PC-9 (cell line): ENCODE measurements at regions not wholly inside any gene's neighbourhood (a gene's known extent, or its start where the extent isn't known, plus 50 kb on each side); places are given as distances from the start of the nearest gene placed in this dataset.

Source experiments
- BruUV-seq: library from RNA; stranded (reverse); fragments of 400-500 nt; replicated peaks from 2 replicates; lab custom pipeline; 2021; lab: Mats Ljungman, UMichigan
- CTCF ChIA-PET: fragments of 300-600 bp; sonication (Branson Sonifier 250); formaldehyde crosslinking; loops from one replicate; lab custom pipeline; 2022; ENCODE audit warnings: antibody characterized with exemption; lab: Charles Lee
- POLR2A ChIA-PET: fragments of 300-600 bp; sonication (Branson Sonifier 250); formaldehyde crosslinking; loops from one replicate; lab custom pipeline; 2022; ENCODE audit warnings: antibody characterized with exemption; ENCODE audit not compliant: unreplicated experiment; lab: Charles Lee
- DNase-seq, 2 experiments: peaks; one replicate each; pipeline versions ENCODE4 v3.0.0 to v3.0.0-alpha.2; 2015 to 2022; ENCODE audit warnings: mixed read lengths in 1 of 2
- H2AFZ ChIP-seq: fragments of 200-600 bp; sonication (generic); 2 replicates; pipeline ENCODE4 v1.8.1; 2017; ENCODE audit warnings: antibody characterized with exemption
- H3F3A ChIP-seq: fragments of 200-600 bp; sonication (generic); 2 replicates; pipeline ENCODE4 v1.8.1; 2017; ENCODE audit warnings: antibody characterized with exemption, mild to moderate bottlenecking, low read depth; ENCODE audit not compliant: insufficient read depth
- H3K27ac ChIP-seq: fragments of 200-600 bp; sonication (generic); 2 replicates; pipeline ENCODE4 v1.6.1; 2016; ENCODE audit warnings: mixed run types
- H3K27me3 ChIP-seq: fragments of 200-600 bp; sonication (generic); 2 replicates; pipeline ENCODE4 v1.6.1; 2016; ENCODE audit warnings: low read depth, mixed run types; ENCODE audit not compliant: insufficient read depth
- H3K36me3 ChIP-seq: fragments of 200-600 bp; sonication (generic); 2 replicates; pipeline ENCODE4 v1.6.1; 2016; ENCODE audit warnings: low read depth, mixed run types
- H3K4me1 ChIP-seq: fragments of 200-600 bp; sonication (generic); replicated peaks from 2 replicates; pipeline ENCODE4 v1.6.1; 2016; ENCODE audit warnings: mixed run types; ENCODE audit not compliant: insufficient read depth
- H3K4me2 ChIP-seq: fragments of 200-600 bp; sonication (generic); 2 replicates; pipeline ENCODE4 v1.6.1; 2017; ENCODE audit warnings: mixed run types
- H3K4me3 ChIP-seq: fragments of 200-600 bp; sonication (generic); 2 replicates; pipeline ENCODE4 v1.6.1; 2016; ENCODE audit warnings: mixed run types
- H3K79me2 ChIP-seq: fragments of 200-600 bp; sonication (generic); 2 replicates; pipeline ENCODE4 v1.6.1; 2017; ENCODE audit warnings: low read depth, mixed run types
- H3K9me2 ChIP-seq: fragments of 200-600 bp; sonication (generic); 2 replicates; pipeline ENCODE4 v1.8.1; 2017; ENCODE audit warnings: mild to moderate bottlenecking; ENCODE audit not compliant: insufficient read depth
- H3K9me3 ChIP-seq: fragments of 200-600 bp; sonication (generic); 2 replicates; pipeline ENCODE4 v1.8.1; 2016; ENCODE audit warnings: low read depth; ENCODE audit not compliant: insufficient read depth
- H4K20me1 ChIP-seq: fragments of 200-600 bp; sonication (generic); 2 replicates; pipeline ENCODE4 v1.8.1; 2017; ENCODE audit not compliant: insufficient read depth
- EZH2 ChIP-seq: fragments of 200-600 bp; sonication (generic); IDR thresholded peaks from 2 replicates; pipeline ENCODE4 v1.8.0; 2017; ENCODE audit warnings: antibody characterized with exemption, low read depth
- intact Hi-C: fragments of 100-400 bp; cut with micrococcal nuclease; formaldehyde crosslinking; loops from one replicate; pipeline ENCODE4 v1.10.0; 2022; ENCODE audit not compliant: unreplicated experiment
- TF ChIP-seq, protein P1 (sequence below): fragments of 200-600 bp; sonication (generic); conservative IDR thresholded peaks from 2 replicates; pipeline ENCODE4 v1.6.1; 2017; ENCODE audit warnings: mixed run types, antibody characterized with exemption, mild to moderate bottlenecking, moderate library complexity

DNA sequence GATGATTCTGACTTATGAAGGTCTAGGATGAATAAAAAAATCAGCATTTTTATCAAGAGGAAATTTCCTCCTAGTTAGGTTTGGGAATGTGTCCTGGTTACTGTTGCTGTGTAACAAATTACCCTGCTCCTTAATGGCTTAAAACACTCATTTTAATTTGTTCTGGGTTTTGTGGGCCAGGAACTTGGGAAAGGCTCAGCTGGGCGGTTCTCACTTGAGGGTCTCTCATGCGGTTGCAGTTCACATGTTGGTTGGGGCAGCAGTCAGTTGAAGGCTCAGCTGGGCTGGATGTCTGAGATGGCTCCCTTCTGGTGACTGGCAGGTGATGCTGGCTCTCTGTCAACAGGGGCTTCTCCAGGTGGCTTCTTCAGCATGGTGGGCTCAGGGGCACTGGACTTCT is 214.6 kb downstream of the RBM19 start:
- no peaks in the 10 kb centered on the region for H3F3A ChIP-seq
- DNase-seq = no peak
- ChIA-PET POLR2A (no interaction called here), CTCF (no interaction called here)
- no TSS peak for BruUV-seq
- H3K4me2 ChIP-seq = no peak overlapping the region
- no peaks in the 10 kb centered on the region for H3K79me2 ChIP-seq
- no peak for TF ChIP-seq EZH2
- TF ChIP-seq, protein P1, sequence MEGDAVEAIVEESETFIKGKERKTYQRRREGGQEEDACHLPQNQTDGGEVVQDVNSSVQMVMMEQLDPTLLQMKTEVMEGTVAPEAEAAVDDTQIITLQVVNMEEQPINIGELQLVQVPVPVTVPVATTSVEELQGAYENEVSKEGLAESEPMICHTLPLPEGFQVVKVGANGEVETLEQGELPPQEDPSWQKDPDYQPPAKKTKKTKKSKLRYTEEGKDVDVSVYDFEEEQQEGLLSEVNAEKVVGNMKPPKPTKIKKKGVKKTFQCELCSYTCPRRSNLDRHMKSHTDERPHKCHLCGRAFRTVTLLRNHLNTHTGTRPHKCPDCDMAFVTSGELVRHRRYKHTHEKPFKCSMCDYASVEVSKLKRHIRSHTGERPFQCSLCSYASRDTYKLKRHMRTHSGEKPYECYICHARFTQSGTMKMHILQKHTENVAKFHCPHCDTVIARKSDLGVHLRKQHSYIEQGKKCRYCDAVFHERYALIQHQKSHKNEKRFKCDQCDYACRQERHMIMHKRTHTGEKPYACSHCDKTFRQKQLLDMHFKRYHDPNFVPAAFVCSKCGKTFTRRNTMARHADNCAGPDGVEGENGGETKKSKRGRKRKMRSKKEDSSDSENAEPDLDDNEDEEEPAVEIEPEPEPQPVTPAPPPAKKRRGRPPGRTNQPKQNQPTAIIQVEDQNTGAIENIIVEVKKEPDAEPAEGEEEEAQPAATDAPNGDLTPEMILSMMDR = no peak
- H3K27me3 ChIP-seq = no peaks in the 10 kb centered on the region
- no peak overlapping the region for H3K27ac ChIP-seq
- intact Hi-C loops = no loop called here
- H3K36me3 ChIP-seq = no peaks in the 10 kb centered on the region
- H3K9me2 ChIP-seq = no peaks in the 10 kb centered on the region
- H3K4me1 ChIP-seq = no peaks in the 10 kb centered on the region
- H3K4me3 ChIP-seq = no peak overlapping the region
- H4K20me1 ChIP-seq = no peaks in the 10 kb centered on the region
- no peaks in the 10 kb centered on the region for H3K9me3 ChIP-seq
- no peak overlapping the region for H2AFZ ChIP-seq

DNA sequence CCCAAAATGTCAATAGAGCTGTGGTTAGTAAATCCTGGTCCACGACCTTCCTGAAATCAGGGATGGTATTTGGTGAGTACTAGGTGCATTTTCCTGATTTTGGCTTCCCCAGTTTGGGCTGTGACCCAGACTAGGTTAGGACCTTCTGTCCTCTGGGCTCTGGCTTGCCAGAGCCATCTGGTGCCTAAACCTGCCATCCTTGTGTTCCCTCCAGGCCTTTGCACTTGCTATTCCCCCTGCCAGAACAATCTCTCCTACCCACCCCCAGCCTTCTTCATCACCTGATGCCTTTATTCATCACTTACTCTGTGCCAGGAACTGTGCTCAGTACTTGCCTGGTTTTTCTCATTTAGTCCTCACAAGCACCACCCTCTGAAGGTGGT is 216.7 kb downstream of the RBM19 start:
- intact Hi-C loops = no loop called here
- ChIA-PET CTCF (no interaction called here), POLR2A (no interaction called here)
- no peaks in the 10 kb centered on the region for H3K27me3 ChIP-seq
- no peaks in the 10 kb centered on the region for H3K9me2 ChIP-seq
- H3K4me1 ChIP-seq = no peaks in the 10 kb centered on the region
- no peaks in the 10 kb centered on the region for H3K79me2 ChIP-seq
- no peaks in the 10 kb centered on the region for H4K20me1 ChIP-seq
- H3K9me3 ChIP-seq = no peaks in the 10 kb centered on the region
- TF ChIP-seq EZH2 = no peak
- TF ChIP-seq, protein P1 = no peak
- DNase-seq = no peak
- no peaks in the 10 kb centered on the region for H3F3A ChIP-seq
- H3K27ac ChIP-seq = no peak overlapping the region
- no peaks in the 10 kb centered on the region for H3K36me3 ChIP-seq
- no TSS peak for BruUV-seq
- H2AFZ ChIP-seq = no peak overlapping the region
- H3K4me3 ChIP-seq = no peak overlapping the region
- H3K4me2 ChIP-seq = no peak overlapping the region

DNA sequence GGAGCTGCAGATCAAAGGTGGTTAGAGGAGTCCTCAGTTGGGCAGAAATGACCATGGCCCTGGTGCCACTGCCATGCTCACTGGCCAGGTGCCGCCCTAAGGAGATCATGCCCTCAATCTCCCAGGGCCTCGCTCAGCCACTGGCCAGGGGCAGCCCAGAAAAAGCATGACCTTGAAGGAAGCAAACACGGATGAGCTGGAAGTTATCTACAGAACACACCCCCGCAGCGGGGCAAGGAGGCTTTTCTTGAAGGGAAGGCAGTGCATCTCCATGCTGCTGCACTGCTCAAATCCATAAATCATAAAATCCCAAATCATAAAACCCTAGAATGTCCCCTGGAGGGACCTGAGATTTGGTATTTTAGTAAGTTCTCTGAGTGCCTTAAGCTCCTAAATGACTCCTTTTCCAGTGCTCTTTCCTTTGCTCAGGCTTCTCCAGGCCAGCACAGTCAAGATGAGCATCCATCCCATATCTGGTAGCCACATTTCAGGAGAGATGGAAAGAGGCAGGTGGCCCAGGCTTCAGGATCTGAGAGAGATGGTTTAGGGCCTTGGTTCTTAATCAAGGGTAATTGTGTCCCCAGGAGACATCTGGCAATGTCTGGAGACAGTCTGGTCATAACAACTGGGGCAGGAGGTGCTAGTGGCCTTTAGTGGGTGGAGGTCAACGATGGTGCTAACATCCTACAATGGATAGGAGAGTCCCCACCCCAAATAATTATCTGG is 217.3 kb downstream of the RBM19 start:
- Histone ChIP-seq H2AFZ (no peak overlapping the region), H3K4me3 (no peak overlapping the region), H3F3A (no peaks in the 10 kb centered on the region), H3K4me2 (no peak overlapping the region), H3K4me1 (no peaks in the 10 kb centered on the region), H3K27ac (no peak overlapping the region), H3K36me3 (no peaks in the 10 kb centered on the region), H3K27me3 (no peaks in the 10 kb centered on the region), H4K20me1 (no peaks in the 10 kb centered on the region), H3K79me2 (no peaks in the 10 kb centered on the region), H3K9me2 (no peaks in the 10 kb centered on the region), H3K9me3 (no peaks in the 10 kb centered on the region)
- TF ChIP-seq EZH2 = no peak
- TF ChIP-seq, protein P1 = no peak
- ChIA-PET CTCF (no interaction called here), POLR2A (no interaction called here)
- no peak for DNase-seq
- no TSS peak for BruUV-seq
- intact Hi-C loops = no loop called here
